Esophagus squamous epithelium (tissue), 5 donors: ENCODE measurements at regions not wholly inside any gene's neighbourhood (a gene's known extent, or its start where the extent isn't known, plus 50 kb on each side); places are given as distances from the start of the nearest gene placed in this dataset.
"Not testable (repeated sequence)": the region's sequence is repeated elsewhere in the genome, so short reads cannot be mapped to it uniquely, and the experiment has no call there.

Experiments used
- DNase-seq: peaks from one replicate; lab custom pipeline; 2025; lab: John Stamatoyannopoulos, UW
- H3K27ac ChIP-seq, 4 donors: fragments of 200-600 bp; sonication (generic); one replicate each; pipeline ENCODE4 v1.5.1; 2016 to 2019; ENCODE audit warnings: mild to moderate bottlenecking in 1 of 4
- H3K27me3 ChIP-seq, 4 donors: fragments of 200-600 bp; sonication (generic); 1 replicate in 3 of 4; 2 replicates in 1 of 4; pipeline versions ENCODE4 v1.5.1 to v1.6.0; 2017 to 2021; ENCODE audit warnings: antibody characterized with exemption in 1 of 4
- H3K36me3 ChIP-seq, 3 donors: fragments of 200-600 bp; sonication (generic); one replicate each; pipeline ENCODE4 v1.5.1; 2016 to 2019
- H3K4me1 ChIP-seq, 3 donors: fragments of 200-600 bp; sonication (generic); one replicate each; pipeline ENCODE4 v1.5.1; 2017 to 2019
- H3K4me3 ChIP-seq, 4 donors: fragments of 200-600 bp; sonication (generic); 1 replicate in 3 of 4; 2 replicates in 1 of 4; pipeline ENCODE4 v1.5.1; 2016 to 2019; ENCODE audit warnings: mild to moderate bottlenecking in 2 of 4, moderate library complexity in 1 of 4
- H3K9me3 ChIP-seq, 3 donors: fragments of 200-600 bp; sonication (generic); one replicate each; pipeline ENCODE4 v1.5.1; 2016 to 2019
- CTCF ChIP-seq, 6 experiments: fragments of 450-650 bp in 4 of 6; fragments of 200-600 bp in 2 of 6; sonication (generic) in 2 of 6; IDR thresholded peaks; one replicate each; pipeline ENCODE4 v1.5.1; 2016 to 2019; ENCODE audit warnings: antibody characterized with exemption in 6 of 6, mild to moderate bottlenecking in 4 of 6, moderate library complexity in 4 of 6
- POLR2A ChIP-seq, 4 donors: fragments of 450-650 bp; IDR thresholded peaks; one replicate each; pipeline ENCODE4 v1.6.1; 2017; ENCODE audit warnings: antibody characterized with exemption in 4 of 4, mild to moderate bottlenecking in 4 of 4, moderate library complexity in 3 of 4
- WGBS, 2 donors: methylation state at CpG; one replicate each; pipeline ENCODE4 v1.1.5; 2018; 5-methylcytosine and 5-hydroxymethylcytosine counted together
- intact Hi-C: fragments of 100-400 bp; cut with DNase I; formaldehyde crosslinking; loops from one replicate; pipeline ENCODE4 v1.15.0; 2022
- donor health status: DM: yes; HTN: yes; CAD: no.

GRCh38 chr6:165842281-165842936 is 179.4 kb upstream of the PDE10A start:
- H3K4me3 ChIP-seq = no peak overlapping the region
- WGBS, 2 donors = 71 to 79% methylated on average over 12 of the region's 12 CpGs
- H3K27ac ChIP-seq = no peak overlapping the region
- intact Hi-C loops = no loop called here
- H3K36me3 ChIP-seq = no peaks in the 10 kb centered on the region
- no peak for TF ChIP-seq CTCF (IDR thresholded peaks at IDR 0.05)
- TF ChIP-seq POLR2A (IDR thresholded peaks at IDR 0.05) = no peak
- no peak for DNase-seq
- no peaks in the 10 kb centered on the region for H3K9me3 ChIP-seq
- H3K4me1 ChIP-seq = peaks cover 0 to 12% (median 0%) of the 10 kb centered on the region in 3 donors
- H3K27me3 ChIP-seq = peaks cover 0 to 17% (median 0%) of the 10 kb centered on the region in 4 donors

GRCh38 chr6:165841153-165841558 is 178.1 kb upstream of the PDE10A start:
- Histone ChIP-seq H3K36me3 (no peaks in the 10 kb centered on the region), H3K27me3 (peaks cover 0 to 9% (median 0%) of the 10 kb centered on the region in 4 donors), H3K27ac (no peak overlapping the region), H3K4me3 (no peak overlapping the region), H3K4me1 (no peaks in the 10 kb centered on the region), H3K9me3 (no peaks in the 10 kb centered on the region)
- no peak for DNase-seq
- intact Hi-C loops = no loop called here
- TF ChIP-seq POLR2A (IDR thresholded peaks at IDR 0.05) (no peak), CTCF (IDR thresholded peaks at IDR 0.05) (no peak)
- whole genome bisulfite sequencing, 2 donors = 67 to 80% methylated on average over 5 to 9 of the region's 9 CpGs

GRCh38 chr6:165837948-165838745 is 175.1 kb upstream of the PDE10A start:
- Histone ChIP-seq H3K4me1 (peaks cover 0 to 7% (median 0%) of the 10 kb centered on the region in 3 donors), H3K27me3 (peaks cover 0 to 19% (median 0%) of the 10 kb centered on the region in 4 donors), H3K27ac (no peak overlapping the region), H3K9me3 (no peaks in the 10 kb centered on the region), H3K4me3 (no peak overlapping the region), H3K36me3 (no peaks in the 10 kb centered on the region)
- TF ChIP-seq CTCF (IDR thresholded peaks at IDR 0.05) = no peak
- TF ChIP-seq POLR2A (IDR thresholded peaks at IDR 0.05) = no peak
- no peak for DNase-seq
- 73 to 75% methylated on average over 9 of the region's 9 CpGs for WGBS, 2 donors
- intact Hi-C loops = no loop called here

- DNase-seq, H3K9me3 ChIP-seq, H3K36me3 ChIP-seq, H3K27ac ChIP-seq, H3K4me3 ChIP-seq, intact Hi-C loops, H3K4me1 ChIP-seq: not testable (repeated sequence)
- H3K27me3 ChIP-seq = peaks cover 0 to 21% (median 0%) of the 10 kb centered on the region in 4 donors
- 77 to 83% methylated on average over 4 of the region's 4 CpGs for WGBS, 2 donors
Measured at GRCh38 chr6:165836648-165837047, 173.6 kb upstream of the PDE10A start.

GRCh38 chr6:165835410-165835851 is 172.4 kb upstream of the PDE10A start:
- no peak for DNase-seq
- H3K4me1 ChIP-seq = peaks cover 0 to 7% (median 0%) of the 10 kb centered on the region in 3 donors
- WGBS, 2 donors = 18 to 61% methylated on average over 6 to 8 of the region's 13 CpGs
- no peaks in the 10 kb centered on the region for H3K36me3 ChIP-seq
- intact Hi-C loops = no loop called here
- TF ChIP-seq POLR2A (IDR thresholded peaks at IDR 0.05) (no peak), CTCF (IDR thresholded peaks at IDR 0.05) (no peak)
- peaks cover 0 to 21% (median 0%) of the 10 kb centered on the region in 4 donors for H3K27me3 ChIP-seq
- H3K27ac ChIP-seq = no peak overlapping the region
- no peak overlapping the region for H3K4me3 ChIP-seq
- H3K9me3 ChIP-seq = no peaks in the 10 kb centered on the region
